A549 (cell line): ENCODE measurements at regions not wholly inside any gene's neighbourhood (a gene's known extent, or its start where the extent isn't known, plus 50 kb on each side); places are given as distances from the start of the nearest gene placed in this dataset.

Experiments used
- ATAC-seq, 2 experiments: fragments of 200-7000 bp in 1 of 2; fragments of >200 bp in 1 of 2; cut with Nextera tagmentation in 1 of 2; cut with Tn5 transposase in 1 of 2; 3 replicates each; pipeline versions ENCODE4 v1.8.0 to v1.9.1; 2018 to 2020; ENCODE audit warnings: mild to moderate bottlenecking in 1 of 2, moderate library complexity in 1 of 2
- CTCF ChIA-PET: fragments of 300-600 bp; sonication (Branson Sonifier 250); formaldehyde crosslinking; extraction: SDS; loops from one replicate; lab custom pipeline; 2021; ENCODE audit warnings: antibody characterized with exemption, inconsistent platforms; lab: Yijun Ruan, JAX
- POLR2A ChIA-PET: fragments of 350-600 bp; formaldehyde crosslinking; extraction: SDS; loops from one replicate; lab custom pipeline; 2021; ENCODE audit warnings: antibody characterized with exemption, inconsistent platforms; lab: Yijun Ruan, JAX
- DNase-seq, 2 experiments: peaks; one replicate each; pipeline versions ENCODE4 v3.0.0 to v3.0.0-alpha.2; 2011 to 2016; ENCODE audit warnings: low read depth in 1 of 2, low spot score in 1 of 2
- FAIRE-seq: peaks from 2 replicates; lab custom pipeline; 2011; peaks lifted over from hg19 to GRCh38; lab: Jason Lieb, UNC
- H3K27ac ChIP-seq, 2 experiments: fragments of >200 bp; sonication (Bioruptor Twin); formaldehyde crosslinking; 3 replicates each; pipeline ENCODE4 v1.5.1; 2016 to 2017
- H3K4me1 ChIP-seq: fragments of >200 bp; sonication (Bioruptor Twin); formaldehyde crosslinking; 3 replicates; pipeline ENCODE4 v1.6.1; 2016
- H3K4me2 ChIP-seq: fragments of >200 bp; sonication (Bioruptor Twin); formaldehyde crosslinking; 3 replicates; pipeline ENCODE4 v1.6.1; 2016
- H3K4me3 ChIP-seq: fragments of >200 bp; sonication (Bioruptor Twin); formaldehyde crosslinking; 3 replicates; pipeline ENCODE4 v1.5.1; 2016
- H3K9me3 ChIP-seq: fragments of >200 bp; sonication (Bioruptor Twin); formaldehyde crosslinking; 3 replicates; pipeline ENCODE4 v1.6.1; 2016
- BHLHE40 ChIP-seq: IDR thresholded peaks from 2 replicates; pipeline ENCODE4 v1.6.1; 2012; ENCODE audit warnings: low read depth, low read length, inconsistent platforms
- CHD4 ChIP-seq: fragments of 200-600 bp; sonication (generic); IDR thresholded peaks from 2 replicates; pipeline ENCODE4 v1.6.1; 2016; ENCODE audit warnings: antibody characterized with exemption, mild to moderate bottlenecking, borderline replicate concordance
- CTCF ChIP-seq: fragments of >200 bp; sonication (Bioruptor Twin); formaldehyde crosslinking; IDR thresholded peaks from 3 replicates; pipeline ENCODE4 v1.5.1; 2016
- EHMT2 ChIP-seq: fragments of 200-600 bp; sonication (generic); IDR thresholded peaks from 2 replicates; pipeline ENCODE4 v1.6.1; 2016; ENCODE audit warnings: antibody characterized with exemption, low read depth, mild to moderate bottlenecking, moderate library complexity
- ELK1 ChIP-seq: fragments of 150-350 bp; IDR thresholded peaks from 2 replicates; pipeline ENCODE4 v1.6.1; 2014; ENCODE audit warnings: low read depth, mild to moderate bottlenecking, low read length
- ESRRA ChIP-seq: fragments of 150-350 bp; IDR thresholded peaks from 2 replicates; pipeline ENCODE4 v1.6.1; 2014; ENCODE audit warnings: mild to moderate bottlenecking, low read length, borderline replicate concordance
- FOSB ChIP-seq: fragments of 250-450 bp; sonication (Bioruptor Pico); IDR thresholded peaks from 2 replicates; pipeline ENCODE4 v1.5.0; 2020; ENCODE audit warnings: mild to moderate bottlenecking, moderate library complexity
- FOXS1 ChIP-seq: fragments of 250-450 bp; sonication (Bioruptor Pico); IDR thresholded peaks from 2 replicates; pipeline ENCODE4 v1.5.0; 2020; ENCODE audit warnings: mild to moderate bottlenecking, moderate library complexity
- GATA3 ChIP-seq: IDR thresholded peaks from 2 replicates; pipeline ENCODE4 v1.6.1; 2012; ENCODE audit warnings: borderline replicate concordance
- HDAC2 ChIP-seq: fragments of 200-600 bp; sonication (generic); IDR thresholded peaks from 2 replicates; pipeline ENCODE4 v1.6.1; 2016
- HEYL ChIP-seq: fragments of 250-450 bp; sonication (Bioruptor Pico); IDR thresholded peaks from 2 replicates; pipeline ENCODE4 v1.8.0; 2021; ENCODE audit warnings: mild to moderate bottlenecking, moderate library complexity
- HMGXB4 ChIP-seq: fragments of 250-450 bp; sonication (Bioruptor Pico); IDR thresholded peaks from 2 replicates; pipeline ENCODE4 v1.5.0; 2021; ENCODE audit warnings: mild to moderate bottlenecking, moderate library complexity, borderline replicate concordance
- KDM5A ChIP-seq: fragments of 200-600 bp; sonication (generic); IDR thresholded peaks from 2 replicates; pipeline ENCODE4 v1.6.1; 2016; ENCODE audit warnings: antibody characterized with exemption, mild to moderate bottlenecking
- MAFK ChIP-seq: fragments of 450-650 bp; IDR thresholded peaks from 2 replicates; pipeline ENCODE4 v1.6.1; 2014; ENCODE audit not compliant: partially characterized antibody
- MAX ChIP-seq: IDR thresholded peaks from 2 replicates; pipeline ENCODE4 v1.6.1; 2012
- NFE2L2 ChIP-seq: fragments of 150-350 bp; conservative IDR thresholded peaks from 2 replicates; pipeline ENCODE4 v1.6.1; 2014; ENCODE audit warnings: low read length
- NPAS2 ChIP-seq: fragments of 250-450 bp; sonication (Bioruptor Pico); IDR thresholded peaks from 2 replicates; pipeline ENCODE4 v1.8.0; 2022; ENCODE audit warnings: mild to moderate bottlenecking, moderate library complexity, borderline replicate concordance
- NR3C1 ChIP-seq: fragments of >200 bp; sonication (Bioruptor Twin); formaldehyde crosslinking; IDR thresholded peaks from 3 replicates; pipeline ENCODE4 v1.6.1; 2017
- POLR2AphosphoS2 ChIP-seq: conservative IDR thresholded peaks from 2 replicates; pipeline ENCODE4 v1.6.1; 2012; ENCODE audit warnings: low read length, improper control_type of control experiment, inconsistent platforms
- RAD21 ChIP-seq, 2 experiments: fragments of >200 bp in 1 of 2; sonication (Bioruptor Twin) in 1 of 2; formaldehyde crosslinking in 1 of 2; IDR thresholded peaks in 1 of 2; conservative IDR thresholded peaks in 1 of 2; 2 replicates in 1 of 2; 3 replicates in 1 of 2; pipeline ENCODE4 v1.6.1; 2012 to 2018; ENCODE audit warnings: inconsistent platforms in 1 of 2
- REST ChIP-seq: fragments of 200-600 bp; sonication (generic); IDR thresholded peaks from 2 replicates; pipeline ENCODE4 v1.6.1; 2016; ENCODE audit warnings: antibody characterized with exemption, mild to moderate bottlenecking, moderate library complexity
- SMC3 ChIP-seq: fragments of >200 bp; sonication (Bioruptor Twin); formaldehyde crosslinking; IDR thresholded peaks from 3 replicates; pipeline ENCODE4 v1.6.1; 2018; ENCODE audit warnings: inconsistent platforms
- TFCP2L1 ChIP-seq: fragments of 250-450 bp; sonication (Bioruptor Pico); IDR thresholded peaks from 2 replicates; pipeline ENCODE4 v1.5.0; 2021; ENCODE audit warnings: mild to moderate bottlenecking
- TP53 ChIP-seq: fragments of 250-450 bp; sonication (Bioruptor Pico); IDR thresholded peaks from 2 replicates; pipeline ENCODE4 v1.5.0; 2021; ENCODE audit warnings: mild to moderate bottlenecking, moderate library complexity
- ZC3H11A ChIP-seq: fragments of 450-650 bp; IDR thresholded peaks from 2 replicates; pipeline ENCODE4 v1.6.1; 2014; ENCODE audit warnings: antibody characterized with exemption, mild to moderate bottlenecking
- ZFP36 ChIP-seq: fragments of 450-650 bp; IDR thresholded peaks from 2 replicates; pipeline ENCODE4 v1.6.1; 2014; ENCODE audit warnings: borderline replicate concordance; ENCODE audit not compliant: partially characterized antibody
- WGBS: methylation state at CpG from one replicate; pipeline ENCODE4 v1.1.6; 2017; ENCODE audit errors: missing lambda C conversion rate; 5-methylcytosine and 5-hydroxymethylcytosine counted together

GRCh38 chr17:6205525-6205924 is 135.3 kb downstream of the WSCD1 start:
- CTCF ChIA-PET: interaction anchor here (1.0 kb wide), 1 partner anchor 511 kb away, joined by 3 read pairs; no protein-coding TSS in a partner anchor
- 13% methylated on average over 6 of the region's 6 CpGs for WGBS
- ATAC-seq: no peak

GRCh38 chr17:6205033-6205432 is 134.9 kb downstream of the WSCD1 start:
- H3K4me1 ChIP-seq: no peaks in the 10 kb centered on the region
- H3K27ac ChIP-seq: no peak overlapping the region
- no peak overlapping the region for H3K4me2 ChIP-seq
- DNase-seq: no peak
- ChIA-PET CTCF (no interaction called here), POLR2A (no interaction called here)
- no peaks in the 10 kb centered on the region for H3K9me3 ChIP-seq
- 4% methylated on average over 4 of the region's 4 CpGs for WGBS
- ATAC-seq: no peak
- no peak overlapping the region for H3K4me3 ChIP-seq
- FAIRE-seq: no peak
- TF ChIP-seq NFE2L2: no peak
- TF ChIP-seq FOSB (CRISPR knock-in tag): no peak
- no peak for TF ChIP-seq NPAS2
- no peak for TF ChIP-seq CTCF
- no peak for TF ChIP-seq SMC3
- TF ChIP-seq TP53 (CRISPR knock-in tag): no peak
- TF ChIP-seq HMGXB4 (CRISPR knock-in tag): no peak
- TF ChIP-seq ZC3H11A: no peak
- no peak for TF ChIP-seq RAD21 (conservative IDR thresholded peaks at IDR 0.05 in 1 of 2, IDR thresholded peaks at IDR 0.05 in 1 of 2)
- TF ChIP-seq MAFK: no peak
- no peak for TF ChIP-seq NR3C1
- TF ChIP-seq MAX: no peak

More at GRCh38 chr17:6205525-6205924, 135.3 kb downstream of the WSCD1 start:
- TF ChIP-seq KDM5A (no peak), ELK1 (no peak), BHLHE40 (no peak), ZFP36 (no peak), NFE2L2 (no peak), EHMT2 (no peak), GATA3 (no peak), HEYL (CRISPR knock-in tag) (no peak), POLR2AphosphoS2 (no peak), TFCP2L1 (CRISPR knock-in tag) (no peak), CHD4 (no peak), HDAC2 (no peak), REST (no peak), FOXS1 (no peak), ESRRA (no peak)
- Histone ChIP-seq H3K4me2 (no peak overlapping the region), H3K9me3 (no peaks in the 10 kb centered on the region), H3K27ac (no peak overlapping the region), H3K4me1 (no peaks in the 10 kb centered on the region), H3K4me3 (no peak overlapping the region)
- no peak for DNase-seq
- FAIRE-seq: no peak
- POLR2A ChIA-PET: no interaction called here
